Activated naive CD4-positive, alpha-beta T cell treated with anti-CD3 and anti-CD28 coated beads for 36 hours (primary cell): ENCODE measurements at regions not wholly inside any gene's neighbourhood (a gene's known extent, or its start where the extent isn't known, plus 50 kb on each side); places are given as distances from the start of the nearest gene placed in this dataset.

Experiments used
- CTCF ChIA-PET: fragments of 350-600 bp; sonication (Branson Sonifier 250); formaldehyde crosslinking; loops from one replicate; lab custom pipeline; 2021; ENCODE audit warnings: antibody characterized with exemption; lab: Charles Lee
- DNase-seq: peaks from one replicate; pipeline ENCODE4 v3.0.0-alpha.2; 2020
- H3K27ac Mint-ChIP-seq: one replicate; pipeline ENCODE4 v1.8.0; 2021; ENCODE audit warnings: mild to moderate bottlenecking, mixed read lengths
- H3K27me3 Mint-ChIP-seq: one replicate; pipeline ENCODE4 v1.8.0; 2021; ENCODE audit warnings: low read depth, mixed read lengths
- H3K36me3 Mint-ChIP-seq: one replicate; pipeline ENCODE4 v1.8.0; 2021; ENCODE audit warnings: low read depth, mixed read lengths
- H3K4me1 Mint-ChIP-seq: one replicate; pipeline ENCODE4 v1.8.0; 2021; ENCODE audit warnings: low read depth, mixed read lengths
- H3K4me3 Mint-ChIP-seq: one replicate; pipeline ENCODE4 v1.8.0; 2021; ENCODE audit warnings: mild to moderate bottlenecking, moderate library complexity, mixed read lengths
- H3K9me3 Mint-ChIP-seq: one replicate; pipeline ENCODE4 v1.8.0; 2021; ENCODE audit warnings: mixed read lengths
- intact Hi-C: fragments of 100-400 bp; cut with micrococcal nuclease; formaldehyde crosslinking; loops from one replicate; pipeline ENCODE4 v1.15.1; 2023

GRCh38 chr2:81093031-81093430, 788.5 kb upstream of the LRRTM1 start:
- DNase-seq: no peak
- H3K36me3 Mint-ChIP-seq: no peaks in the 10 kb centered on the region
- CTCF ChIA-PET: no interaction called here

DNA sequence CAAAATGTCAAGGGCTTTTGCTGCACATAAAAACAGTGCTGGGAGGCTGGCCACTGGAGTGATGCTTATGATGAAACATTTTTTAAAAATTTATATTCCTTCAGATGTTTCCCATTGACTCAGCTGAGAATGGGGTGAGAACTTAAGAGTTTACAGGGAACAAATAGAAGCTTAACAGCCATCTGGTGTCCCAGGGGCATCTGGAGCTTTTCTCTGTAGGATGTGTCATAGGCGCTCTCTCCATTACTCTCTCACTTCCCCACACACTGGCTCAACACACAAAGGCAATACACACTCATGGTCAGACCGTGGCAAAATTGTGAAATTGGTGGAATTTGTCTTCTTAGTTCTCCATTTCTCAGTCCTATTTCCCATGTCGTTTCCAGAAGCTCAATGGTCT, 783.1 kb upstream of the LRRTM1 start:
- Mint-ChIP-seq H3K9me3 (peaks cover 8% of the 10 kb centered on the region), H3K36me3 (no peaks in the 10 kb centered on the region), H3K27ac (no peak overlapping the region), H3K4me1 (no peaks in the 10 kb centered on the region), H3K27me3 (no peaks in the 10 kb centered on the region), H3K4me3 (no peak overlapping the region)
- DNase-seq: no peak
- CTCF ChIA-PET: no interaction called here
- intact Hi-C loops: no loop called here

More at GRCh38 chr2:81093031-81093430, 788.5 kb upstream of the LRRTM1 start:
- H3K27ac Mint-ChIP-seq: no peak overlapping the region
- H3K4me3 Mint-ChIP-seq: no peak overlapping the region
- H3K27me3 Mint-ChIP-seq: no peaks in the 10 kb centered on the region
- peaks cover 7% of the 10 kb centered on the region for H3K9me3 Mint-ChIP-seq
- H3K4me1 Mint-ChIP-seq: no peaks in the 10 kb centered on the region
- intact Hi-C loops: no loop called here

DNA sequence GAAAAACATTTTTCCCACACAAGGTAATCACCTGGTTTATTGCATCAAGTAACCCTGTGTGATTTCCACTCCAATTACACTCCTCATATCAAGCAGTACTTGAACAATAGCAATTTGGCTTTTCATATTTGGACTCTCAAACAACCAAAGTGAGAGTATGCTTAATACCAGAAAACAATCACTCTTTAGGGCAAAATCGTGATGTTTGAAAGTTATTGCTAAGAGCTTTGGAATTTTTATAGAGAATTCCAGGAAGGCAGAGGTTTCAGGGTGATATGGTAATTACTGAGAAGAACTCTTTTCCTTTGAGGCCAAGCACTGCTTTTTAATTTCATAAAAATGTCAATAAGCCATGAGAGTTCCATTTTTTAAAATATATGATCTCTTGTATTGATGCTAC, 779.5 kb upstream of the LRRTM1 start:
- Mint-ChIP-seq H3K4me1 (no peaks in the 10 kb centered on the region), H3K27ac (no peak overlapping the region), H3K36me3 (no peaks in the 10 kb centered on the region), H3K9me3 (peaks cover 8% of the 10 kb centered on the region), H3K4me3 (no peak overlapping the region), H3K27me3 (no peaks in the 10 kb centered on the region)
- intact Hi-C loops: no loop called here
- CTCF ChIA-PET: no interaction called here
- no peak for DNase-seq

DNA sequence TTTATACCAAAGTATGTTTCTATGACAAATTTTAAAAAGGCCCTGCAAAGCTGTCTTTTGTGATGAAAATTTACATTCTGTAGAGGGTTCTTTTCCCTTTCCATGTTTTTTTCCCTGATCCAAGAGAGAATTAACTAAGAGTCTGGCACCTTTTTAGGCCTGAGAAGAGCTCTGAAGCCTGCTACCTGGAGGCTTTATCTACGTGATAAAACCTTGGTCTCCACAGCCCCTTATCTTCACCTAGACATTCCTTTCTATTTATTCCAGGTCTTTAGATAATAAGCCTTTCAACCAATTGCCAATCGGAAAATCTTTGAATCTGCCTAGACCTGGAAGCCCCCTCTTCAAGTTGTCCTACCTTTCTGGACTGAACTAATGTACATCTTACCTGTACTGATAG, 774.1 kb upstream of the LRRTM1 start:
- intact Hi-C loops: no loop called here
- Mint-ChIP-seq H3K4me3 (no peak overlapping the region), H3K4me1 (no peaks in the 10 kb centered on the region), H3K27me3 (no peaks in the 10 kb centered on the region), H3K9me3 (peaks cover 4% of the 10 kb centered on the region), H3K27ac (no peak overlapping the region), H3K36me3 (no peaks in the 10 kb centered on the region)
- CTCF ChIA-PET: no interaction called here
- no peak for DNase-seq

- Mint-ChIP-seq H3K9me3 (peaks cover 4% of the 10 kb centered on the region), H3K27ac (no peak overlapping the region), H3K4me3 (no peak overlapping the region), H3K27me3 (no peaks in the 10 kb centered on the region), H3K36me3 (no peaks in the 10 kb centered on the region), H3K4me1 (no peaks in the 10 kb centered on the region)
- CTCF ChIA-PET: no interaction called here
- no peak for DNase-seq
- intact Hi-C loops: no loop called here
These were observed 773.5 kb upstream of the LRRTM1 start for GRCh38 chr2:81078102-81078501.

GRCh38 chr2:81077396-81077795, 772.8 kb upstream of the LRRTM1 start:
- H3K27ac Mint-ChIP-seq: no peak overlapping the region

GRCh38 chr2:81073412-81073811, 768.9 kb upstream of the LRRTM1 start:
- Mint-ChIP-seq H3K4me1 (no peaks in the 10 kb centered on the region), H3K36me3 (no peaks in the 10 kb centered on the region), H3K4me3 (no peak overlapping the region), H3K27ac (no peak overlapping the region), H3K9me3 (peaks cover 3% of the 10 kb centered on the region), H3K27me3 (no peaks in the 10 kb centered on the region)
- no peak for DNase-seq
- CTCF ChIA-PET: no interaction called here
- intact Hi-C loops: no loop called here

More at GRCh38 chr2:81077396-81077795, 772.8 kb upstream of the LRRTM1 start:
- no peaks in the 10 kb centered on the region for H3K27me3 Mint-ChIP-seq
- intact Hi-C loops: no loop called here
- peaks cover 4% of the 10 kb centered on the region for H3K9me3 Mint-ChIP-seq
- H3K36me3 Mint-ChIP-seq: no peaks in the 10 kb centered on the region
- CTCF ChIA-PET: interaction anchor here (0.5 kb wide), 1 partner anchor 197 kb away, joined by 3 read pairs; no protein-coding TSS in a partner anchor
- no peak overlapping the region for H3K4me3 Mint-ChIP-seq
- DNase-seq: no peak
- H3K4me1 Mint-ChIP-seq: no peaks in the 10 kb centered on the region

GRCh38 chr2:81068144-81068543, 763.6 kb upstream of the LRRTM1 start:
- no peaks in the 10 kb centered on the region for H3K36me3 Mint-ChIP-seq
- no peak overlapping the region for H3K4me3 Mint-ChIP-seq
- CTCF ChIA-PET: no interaction called here

DNA sequence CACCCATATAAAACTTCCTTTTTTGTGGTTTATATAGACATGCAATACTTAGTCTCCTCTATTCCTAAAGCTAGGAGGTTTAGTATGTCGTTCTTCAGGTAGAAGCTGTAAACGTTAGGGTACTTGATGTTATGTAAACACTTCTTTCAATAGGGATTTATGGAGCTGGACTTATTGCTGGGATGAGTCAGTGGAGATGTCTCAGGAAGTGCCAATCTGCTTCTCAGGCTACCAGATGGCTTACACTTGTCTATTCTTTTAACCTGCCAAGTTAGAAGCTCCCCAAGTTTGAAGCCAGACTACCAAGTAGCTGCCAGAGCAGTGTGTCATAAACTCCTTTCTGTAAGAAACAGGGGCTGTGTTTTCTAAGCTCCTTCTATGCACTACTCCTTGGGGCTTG, 756.5 kb upstream of the LRRTM1 start:
- Mint-ChIP-seq H3K27ac (no peak overlapping the region), H3K4me1 (no peaks in the 10 kb centered on the region), H3K27me3 (no peaks in the 10 kb centered on the region), H3K36me3 (no peaks in the 10 kb centered on the region), H3K4me3 (no peak overlapping the region), H3K9me3 (peaks cover 8% of the 10 kb centered on the region)
- no peak for DNase-seq
- intact Hi-C loops: no loop called here
- CTCF ChIA-PET: no interaction called here

More at GRCh38 chr2:81068144-81068543, 763.6 kb upstream of the LRRTM1 start:
- intact Hi-C loops: no loop called here
- H3K4me1 Mint-ChIP-seq: no peaks in the 10 kb centered on the region
- no peak overlapping the region for H3K27ac Mint-ChIP-seq
- H3K27me3 Mint-ChIP-seq: no peaks in the 10 kb centered on the region
- H3K9me3 Mint-ChIP-seq: peaks cover 11% of the 10 kb centered on the region
- no peak for DNase-seq

GRCh38 chr2:81050580-81051095, 746.1 kb upstream of the LRRTM1 start:
- H3K4me3 Mint-ChIP-seq: no peak overlapping the region
- intact Hi-C loops: no loop called here

GRCh38 chr2:81043681-81044080, 739.1 kb upstream of the LRRTM1 start:
- H3K9me3 Mint-ChIP-seq: peaks cover 13% of the 10 kb centered on the region
- no peaks in the 10 kb centered on the region for H3K36me3 Mint-ChIP-seq
- H3K27me3 Mint-ChIP-seq: no peaks in the 10 kb centered on the region
- DNase-seq: no peak
- H3K4me3 Mint-ChIP-seq: no peak overlapping the region
- no peak overlapping the region for H3K27ac Mint-ChIP-seq
- CTCF ChIA-PET: no interaction called here
- H3K4me1 Mint-ChIP-seq: no peaks in the 10 kb centered on the region
- intact Hi-C loops: no loop called here

More at GRCh38 chr2:81050580-81051095, 746.1 kb upstream of the LRRTM1 start:
- Mint-ChIP-seq H3K36me3 (no peaks in the 10 kb centered on the region), H3K27me3 (no peaks in the 10 kb centered on the region), H3K9me3 (peaks cover 10% of the 10 kb centered on the region), H3K27ac (no peak overlapping the region), H3K4me1 (no peaks in the 10 kb centered on the region)
- no peak for DNase-seq
- CTCF ChIA-PET: interaction anchor here (0.7 kb wide), 1 partner anchor 214 kb away, joined by 3 read pairs; no protein-coding TSS in a partner anchor

GRCh38 chr2:81007104-81007503, 702.6 kb upstream of the LRRTM1 start:
- Mint-ChIP-seq H3K36me3 (peaks cover 1% of the 10 kb centered on the region), H3K27me3 (no peaks in the 10 kb centered on the region), H3K9me3 (peaks cover 12% of the 10 kb centered on the region), H3K27ac (no peak overlapping the region), H3K4me1 (no peaks in the 10 kb centered on the region), H3K4me3 (no peak overlapping the region)
- intact Hi-C loops: no loop called here
- no peak for DNase-seq
- CTCF ChIA-PET: no interaction called here

DNA sequence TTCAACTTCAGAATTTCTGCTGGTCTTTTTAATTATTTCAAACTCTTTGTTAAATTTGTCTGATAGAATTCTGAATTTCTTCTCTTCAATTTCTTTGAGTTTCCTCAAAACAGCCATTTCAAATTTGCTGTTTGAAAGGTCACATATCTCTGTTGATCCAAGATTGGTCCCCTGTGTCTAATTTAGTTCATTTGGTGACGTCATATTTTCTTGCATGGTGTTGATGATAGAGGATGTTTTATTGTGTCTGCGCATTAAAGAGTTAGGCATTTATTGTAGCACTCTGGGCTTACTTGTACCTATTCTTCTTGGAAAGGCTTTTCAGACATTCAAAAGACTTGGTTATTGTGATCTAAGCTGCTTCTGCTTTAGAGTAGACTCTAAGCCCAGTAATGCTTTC, 698.4 kb upstream of the LRRTM1 start:
- Mint-ChIP-seq H3K4me1 (no peaks in the 10 kb centered on the region), H3K9me3 (peaks cover 20% of the 10 kb centered on the region), H3K4me3 (no peak overlapping the region), H3K27me3 (no peaks in the 10 kb centered on the region), H3K27ac (no peak overlapping the region), H3K36me3 (peaks cover 1% of the 10 kb centered on the region)
- DNase-seq: no peak
- intact Hi-C loops: no loop called here
- CTCF ChIA-PET: no interaction called here
